HCT116 (cell line): ENCODE measurements at regions not wholly inside any gene's neighbourhood (a gene's known extent, or its start where the extent isn't known, plus 50 kb on each side); places are given as distances from the start of the nearest gene placed in this dataset.

Source experiments
- ATAC-seq: fragments of 200-7000 bp; cut with Tn5 transposase; 2 replicates; pipeline ENCODE4 v1.9.1; 2020; ENCODE audit warnings: mild to moderate bottlenecking, moderate library complexity
- BruUV-seq: library from RNA; stranded (reverse); fragments of 400-500 nt; replicated peaks from 2 replicates; lab custom pipeline; 2021; lab: Mats Ljungman, UMichigan
- CTCF ChIA-PET: fragments of 300-600 bp; sonication (Branson Sonifier 250); formaldehyde crosslinking; loops from one replicate; lab custom pipeline; 2021; ENCODE audit warnings: antibody characterized with exemption; lab: Charles Lee
- POLR2A ChIA-PET: fragments of 300-600, 350-600 bp; sonication (Branson Sonifier 250); formaldehyde crosslinking; loops from one replicate; lab custom pipeline; 2021; ENCODE audit warnings: antibody characterized with exemption; lab: Charles Lee
- RAD21 ChIA-PET, 2 experiments: fragments of 300-600 bp; sonication (Branson Sonifier 250); formaldehyde crosslinking; loops; one replicate each; lab custom pipeline; 2023; ENCODE audit warnings: low total read pairs in 2 of 2; ENCODE audit not compliant: uncharacterized antibody in 2 of 2, unreplicated experiment in 2 of 2, low non-redundant PET in 1 of 2; lab: Charles Lee
- DNase-seq: peaks from one replicate; pipeline ENCODE4 v3.0.0-alpha.2; 2010; ENCODE audit warnings: low read depth, low spot score
- H2AFZ ChIP-seq: fragments of 200-600 bp; shearing (Covaris generic), sonication (generic); 2 replicates; pipeline ENCODE4 v1.6.1; 2017; ENCODE audit warnings: low read depth, mixed run types, mixed read lengths, antibody characterized with exemption, low read length; ENCODE audit not compliant: poor library complexity, severe bottlenecking
- H3K27ac ChIP-seq: 2 replicates; pipeline ENCODE4 v1.5.1; 2012; ENCODE audit warnings: low read depth, low read length
- H3K27me3 ChIP-seq: fragments of 200-600 bp; sonication (generic); 2 replicates; pipeline ENCODE4 v1.6.1; 2016; ENCODE audit warnings: mixed run types, low read length, mixed read lengths; ENCODE audit not compliant: insufficient read depth
- H3K36me3 ChIP-seq, 2 experiments: fragments of 200-500 bp in 1 of 2; fragments of 200-600 bp in 1 of 2; sonication (Bioruptor generic) in 1 of 2; sonication (generic) in 1 of 2; 2 replicates each; pipeline versions ENCODE4 v1.5.1 to v1.6.1; 2014 to 2016; ENCODE audit warnings: low read length in 2 of 2, inconsistent platforms in 1 of 2, mixed read lengths in 1 of 2, mixed run types in 1 of 2; ENCODE audit not compliant: insufficient read depth in 2 of 2, control insufficient read depth in 1 of 2
- H3K4me1 ChIP-seq, 2 experiments: fragments of 200-600 bp in 1 of 2; sonication (generic) in 1 of 2; 2 replicates each; pipeline versions ENCODE4 v1.5.1 to v1.6.1; 2012 to 2017; ENCODE audit warnings: low read length in 2 of 2, inconsistent platforms in 1 of 2, mild to moderate bottlenecking in 1 of 2, mixed read lengths in 1 of 2, mixed run types in 1 of 2, moderate library complexity in 1 of 2; ENCODE audit not compliant: insufficient read depth in 2 of 2, control insufficient read depth in 1 of 2
- H3K4me2 ChIP-seq: fragments of 200-600 bp; sonication (generic); 2 replicates; pipeline ENCODE4 v1.6.1; 2017; ENCODE audit warnings: mixed run types, low read length, mixed read lengths
- H3K4me3 ChIP-seq, 2 experiments: fragments of 200-600 bp in 1 of 2; sonication (generic) in 1 of 2; replicated peaks in 1 of 2; 2 replicates each; pipeline ENCODE4 v1.5.1; 2011 to 2016; ENCODE audit warnings: low read length in 2 of 2, control low read depth in 1 of 2, low read depth in 1 of 2, mild to moderate bottlenecking in 1 of 2, mixed read lengths in 1 of 2, mixed run types in 1 of 2
- H3K79me2 ChIP-seq: fragments of 200-600 bp; sonication (generic); 2 replicates; pipeline ENCODE4 v1.6.1; 2017; ENCODE audit warnings: mild to moderate bottlenecking, mixed run types, low read length, moderate library complexity, mixed read lengths; ENCODE audit not compliant: insufficient read depth
- H3K9ac ChIP-seq: fragments of 200-600 bp; sonication (generic); 2 replicates; pipeline ENCODE4 v1.6.1; 2016; ENCODE audit warnings: low read length, mixed read lengths
- H3K9me2 ChIP-seq: fragments of 200-600 bp; sonication (generic), shearing (Covaris generic); 2 replicates; pipeline ENCODE4 v1.6.1; 2017; ENCODE audit warnings: mixed run types, mild to moderate bottlenecking, moderate library complexity; ENCODE audit not compliant: insufficient read depth
- H3K9me3 ChIP-seq, 2 experiments: fragments of 200-500 bp in 1 of 2; fragments of 200-600 bp in 1 of 2; sonication (Bioruptor generic) in 1 of 2; sonication (generic) in 1 of 2; 2 replicates each; pipeline ENCODE4 v1.6.1; 2014 to 2017; ENCODE audit warnings: low read length in 2 of 2, mixed read lengths in 2 of 2, inconsistent platforms in 1 of 2, low read depth in 1 of 2, mild to moderate bottlenecking in 1 of 2, mixed run types in 1 of 2, moderate library complexity in 1 of 2; ENCODE audit not compliant: control insufficient read depth in 1 of 2, insufficient read depth in 1 of 2
- H4K20me1 ChIP-seq: fragments of 200-600 bp; sonication (generic), shearing (Covaris generic); 2 replicates; pipeline ENCODE4 v1.6.1; 2017; ENCODE audit warnings: mixed run types, mild to moderate bottlenecking, moderate library complexity; ENCODE audit not compliant: insufficient read depth
- CEBPB ChIP-seq: IDR thresholded peaks from 2 replicates; pipeline ENCODE4 v1.6.1; 2012; ENCODE audit warnings: low read depth
- EGR1 ChIP-seq: IDR thresholded peaks from 2 replicates; pipeline ENCODE4 v1.6.1; 2012; ENCODE audit warnings: low read depth
- ELF1 ChIP-seq: IDR thresholded peaks from 2 replicates; pipeline ENCODE4 v1.6.1; 2012; ENCODE audit warnings: low read depth, borderline replicate concordance
- EZH2 ChIP-seq: fragments of 200-600 bp; sonication (generic); IDR thresholded peaks from 2 replicates; pipeline ENCODE4 v1.6.1; 2017; ENCODE audit warnings: antibody characterized with exemption, mixed run types
- RAD21 ChIP-seq: IDR thresholded peaks from 2 replicates; pipeline ENCODE4 v1.6.1; 2012; ENCODE audit warnings: low read depth, mild to moderate bottlenecking
- REST ChIP-seq: IDR thresholded peaks from 2 replicates; pipeline ENCODE4 v1.6.1; 2012; ENCODE audit warnings: low read depth
- SRF ChIP-seq: IDR thresholded peaks from 2 replicates; pipeline ENCODE4 v1.6.1; 2012; ENCODE audit warnings: low read depth
- YY1 ChIP-seq: IDR thresholded peaks from 2 replicates; pipeline ENCODE4 v1.6.1; 2011; ENCODE audit warnings: low read length, low read depth, moderate library complexity, mild to moderate bottlenecking; ENCODE audit not compliant: insufficient replicate concordance; ENCODE audit errors: extremely low read depth
- ZFX ChIP-seq: fragments of 450-650 bp; IDR thresholded peaks from 2 replicates; pipeline ENCODE4 v1.6.1; 2017
- ZNF274 ChIP-seq: fragments of 200-500 bp; sonication (Bioruptor generic); IDR thresholded peaks from 2 replicates; pipeline ENCODE4 v1.6.1; 2014; ENCODE audit warnings: mild to moderate bottlenecking, low read depth, low read length, inconsistent platforms
- intact Hi-C: fragments of 100-400 bp; cut with micrococcal nuclease; formaldehyde crosslinking; loops from 2 replicates; pipeline ENCODE4 v1.10.0; 2022
- TF ChIP-seq, protein P1 (sequence below): IDR thresholded peaks from 2 replicates; pipeline ENCODE4 v1.6.1; 2011; ENCODE audit warnings: mild to moderate bottlenecking, low read length, moderate library complexity; ENCODE audit not compliant: insufficient replicate concordance; ENCODE audit errors: extremely low read depth
- TF ChIP-seq, protein P2 (sequence below): IDR thresholded peaks from 2 replicates; pipeline ENCODE4 v1.6.1; 2012
- TF ChIP-seq, protein P3 (sequence below), 3 experiments: fragments of 200-600 bp in 1 of 3; sonication (generic) in 1 of 3; IDR thresholded peaks in 2 of 3; conservative IDR thresholded peaks in 1 of 3; 2 replicates each; pipeline ENCODE4 v1.5.1; 2012 to 2017; ENCODE audit warnings: low read depth in 2 of 3, low read length in 2 of 3, antibody characterized with exemption in 1 of 3, borderline replicate concordance in 1 of 3, control low read depth in 1 of 3, mild to moderate bottlenecking in 1 of 3, mixed read lengths in 1 of 3, mixed run types in 1 of 3, moderate library complexity in 1 of 3; ENCODE audit not compliant: insufficient read depth in 1 of 3

GRCh38 chr5:58201922-58202648 is 257.8 kb downstream of the PLK2 start (continued):
- TF ChIP-seq YY1, result no peak
- no peak for TF ChIP-seq CEBPB
- TF ChIP-seq ZFX, result no peak
- TF ChIP-seq ELF1, result no peak
- TF ChIP-seq, protein P1, sequence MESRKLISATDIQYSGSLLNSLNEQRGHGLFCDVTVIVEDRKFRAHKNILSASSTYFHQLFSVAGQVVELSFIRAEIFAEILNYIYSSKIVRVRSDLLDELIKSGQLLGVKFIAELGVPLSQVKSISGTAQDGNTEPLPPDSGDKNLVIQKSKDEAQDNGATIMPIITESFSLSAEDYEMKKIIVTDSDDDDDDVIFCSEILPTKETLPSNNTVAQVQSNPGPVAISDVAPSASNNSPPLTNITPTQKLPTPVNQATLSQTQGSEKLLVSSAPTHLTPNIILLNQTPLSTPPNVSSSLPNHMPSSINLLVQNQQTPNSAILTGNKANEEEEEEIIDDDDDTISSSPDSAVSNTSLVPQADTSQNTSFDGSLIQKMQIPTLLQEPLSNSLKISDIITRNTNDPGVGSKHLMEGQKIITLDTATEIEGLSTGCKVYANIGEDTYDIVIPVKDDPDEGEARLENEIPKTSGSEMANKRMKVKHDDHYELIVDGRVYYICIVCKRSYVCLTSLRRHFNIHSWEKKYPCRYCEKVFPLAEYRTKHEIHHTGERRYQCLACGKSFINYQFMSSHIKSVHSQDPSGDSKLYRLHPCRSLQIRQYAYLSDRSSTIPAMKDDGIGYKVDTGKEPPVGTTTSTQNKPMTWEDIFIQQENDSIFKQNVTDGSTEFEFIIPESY, result no peak
- TF ChIP-seq ZNF274, result no peak

- Histone ChIP-seq H4K20me1 (no peaks in the 10 kb centered on the region), H3K9me2 (no peaks in the 10 kb centered on the region), H2AFZ (no peak overlapping the region), H3K4me2 (no peak overlapping the region), H3K27ac (no peak overlapping the region), H3K9me3 (no peaks in the 10 kb centered on the region), H3K27me3 (no peaks in the 10 kb centered on the region), H3K9ac (no peak overlapping the region), H3K79me2 (no peaks in the 10 kb centered on the region), H3K36me3 (no peaks in the 10 kb centered on the region), H3K4me1 (no peaks in the 10 kb centered on the region), H3K4me3 (no peak overlapping the region)
- ChIA-PET POLR2A (no interaction called here), CTCF (no interaction called here), RAD21 (no interaction called here)
- ATAC-seq, result no peak
- TF ChIP-seq RAD21, result no peak
- TF ChIP-seq, protein P2, sequence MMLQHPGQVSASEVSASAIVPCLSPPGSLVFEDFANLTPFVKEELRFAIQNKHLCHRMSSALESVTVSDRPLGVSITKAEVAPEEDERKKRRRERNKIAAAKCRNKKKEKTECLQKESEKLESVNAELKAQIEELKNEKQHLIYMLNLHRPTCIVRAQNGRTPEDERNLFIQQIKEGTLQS, result no peak
- TF ChIP-seq ZFX, result no peak
- TF ChIP-seq REST, result no peak
- TF ChIP-seq ZNF274, result no peak
- TF ChIP-seq YY1, result no peak
- no peak for TF ChIP-seq EGR1
- TF ChIP-seq, protein P3, sequence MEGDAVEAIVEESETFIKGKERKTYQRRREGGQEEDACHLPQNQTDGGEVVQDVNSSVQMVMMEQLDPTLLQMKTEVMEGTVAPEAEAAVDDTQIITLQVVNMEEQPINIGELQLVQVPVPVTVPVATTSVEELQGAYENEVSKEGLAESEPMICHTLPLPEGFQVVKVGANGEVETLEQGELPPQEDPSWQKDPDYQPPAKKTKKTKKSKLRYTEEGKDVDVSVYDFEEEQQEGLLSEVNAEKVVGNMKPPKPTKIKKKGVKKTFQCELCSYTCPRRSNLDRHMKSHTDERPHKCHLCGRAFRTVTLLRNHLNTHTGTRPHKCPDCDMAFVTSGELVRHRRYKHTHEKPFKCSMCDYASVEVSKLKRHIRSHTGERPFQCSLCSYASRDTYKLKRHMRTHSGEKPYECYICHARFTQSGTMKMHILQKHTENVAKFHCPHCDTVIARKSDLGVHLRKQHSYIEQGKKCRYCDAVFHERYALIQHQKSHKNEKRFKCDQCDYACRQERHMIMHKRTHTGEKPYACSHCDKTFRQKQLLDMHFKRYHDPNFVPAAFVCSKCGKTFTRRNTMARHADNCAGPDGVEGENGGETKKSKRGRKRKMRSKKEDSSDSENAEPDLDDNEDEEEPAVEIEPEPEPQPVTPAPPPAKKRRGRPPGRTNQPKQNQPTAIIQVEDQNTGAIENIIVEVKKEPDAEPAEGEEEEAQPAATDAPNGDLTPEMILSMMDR (IDR thresholded peaks at IDR 0.05 in 2 of 3, conservative IDR thresholded peaks at IDR 0.05 in 1 of 3; ENCODE audit: borderline replicate concordance in 1 of 3, insufficient read depth in 1 of 3, low read depth in 2 of 3, low read length in 2 of 3), result no peak
- TF ChIP-seq ELF1, result no peak
- TF ChIP-seq, protein P1, result no peak
- TF ChIP-seq SRF, result no peak
- TF ChIP-seq EZH2, result no peak
- BruUV-seq, result no TSS peak
- DNase-seq, result no peak
- intact Hi-C loops, result no loop called here
Measured at GRCh38 chr5:58200451-58200850, 259.4 kb downstream of the PLK2 start.
